Stomach (tissue), 4 donors: ENCODE measurements at regions not wholly inside any gene's neighbourhood (a gene's known extent, or its start where the extent isn't known, plus 50 kb on each side); places are given as distances from the start of the nearest gene placed in this dataset.

ENCODE experiments used
- EP300 ChIP-seq: sonication (generic); formaldehyde crosslinking; IDR thresholded peaks from one replicate; pipeline ENCODE4 v1.6.1; 2017; ENCODE audit warnings: antibody characterized with exemption
- POLR2A ChIP-seq, 4 donors: fragments of 450-650 bp; IDR thresholded peaks; one replicate each; pipeline ENCODE4 v1.6.1; 2016; ENCODE audit warnings: antibody characterized with exemption in 4 of 4, control low read depth in 2 of 4, mild to moderate bottlenecking in 1 of 4, moderate library complexity in 1 of 4
- TF ChIP-seq, protein P1 (sequence below), 7 experiments: fragments of 450-650 bp in 4 of 7; fragments of 200-600 bp in 3 of 7; sonication (generic) in 3 of 7; IDR thresholded peaks; one replicate each; pipeline ENCODE4 v1.5.1; 2016 to 2019; ENCODE audit warnings: antibody characterized with exemption in 7 of 7, control low read depth in 2 of 7, mild to moderate bottlenecking in 1 of 7

DNA sequence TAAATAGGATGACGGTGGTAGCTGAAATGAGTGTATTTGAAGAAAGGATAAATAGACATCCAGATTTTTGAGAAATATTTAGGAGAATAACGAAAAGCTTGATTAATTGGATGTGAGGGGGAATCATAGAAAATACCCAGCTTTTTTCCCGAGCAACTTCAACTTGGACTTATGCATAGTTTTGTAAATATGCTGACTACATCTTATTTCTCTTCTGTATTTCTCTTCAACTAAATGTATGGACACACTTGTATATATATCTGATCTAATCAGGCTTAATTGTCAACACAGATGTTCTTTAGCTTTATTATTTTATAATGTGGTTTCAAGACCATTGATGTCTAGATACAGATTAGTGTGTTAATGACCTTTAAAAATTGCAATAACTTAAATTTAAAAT lies 685.0 kb downstream of the SLITRK1 start:
- TF ChIP-seq, protein P1, sequence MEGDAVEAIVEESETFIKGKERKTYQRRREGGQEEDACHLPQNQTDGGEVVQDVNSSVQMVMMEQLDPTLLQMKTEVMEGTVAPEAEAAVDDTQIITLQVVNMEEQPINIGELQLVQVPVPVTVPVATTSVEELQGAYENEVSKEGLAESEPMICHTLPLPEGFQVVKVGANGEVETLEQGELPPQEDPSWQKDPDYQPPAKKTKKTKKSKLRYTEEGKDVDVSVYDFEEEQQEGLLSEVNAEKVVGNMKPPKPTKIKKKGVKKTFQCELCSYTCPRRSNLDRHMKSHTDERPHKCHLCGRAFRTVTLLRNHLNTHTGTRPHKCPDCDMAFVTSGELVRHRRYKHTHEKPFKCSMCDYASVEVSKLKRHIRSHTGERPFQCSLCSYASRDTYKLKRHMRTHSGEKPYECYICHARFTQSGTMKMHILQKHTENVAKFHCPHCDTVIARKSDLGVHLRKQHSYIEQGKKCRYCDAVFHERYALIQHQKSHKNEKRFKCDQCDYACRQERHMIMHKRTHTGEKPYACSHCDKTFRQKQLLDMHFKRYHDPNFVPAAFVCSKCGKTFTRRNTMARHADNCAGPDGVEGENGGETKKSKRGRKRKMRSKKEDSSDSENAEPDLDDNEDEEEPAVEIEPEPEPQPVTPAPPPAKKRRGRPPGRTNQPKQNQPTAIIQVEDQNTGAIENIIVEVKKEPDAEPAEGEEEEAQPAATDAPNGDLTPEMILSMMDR (IDR thresholded peaks at IDR 0.05), result no peak
- no peak for TF ChIP-seq EP300
- TF ChIP-seq POLR2A (IDR thresholded peaks at IDR 0.05), result no peak
